Left ventricle myocardium inferior (tissue), 1 donor: ENCODE measurements at regions not wholly inside any gene's neighbourhood (a gene's known extent, or its start where the extent isn't known, plus 50 kb on each side); places are given as distances from the start of the nearest gene placed in this dataset.

Experiments used
- DNase-seq: peaks from one replicate; pipeline ENCODE4 v3.0.0-alpha.2; 2020
- H3K27ac ChIP-seq: fragments of 200-600 bp; replicated peaks from 2 replicates; pipeline ENCODE4 v1.8.0; 2021
- H3K27me3 ChIP-seq: fragments of 200-600 bp; 2 replicates; pipeline ENCODE4 v1.8.0; 2021; ENCODE audit warnings: low read depth
- H3K36me3 ChIP-seq: fragments of 200-600 bp; 2 replicates; pipeline ENCODE4 v1.8.0; 2021
- H3K4me1 ChIP-seq: fragments of 200-600 bp; 2 replicates; pipeline ENCODE4 v1.8.0; 2021
- H3K4me3 ChIP-seq: fragments of 200-600 bp; 2 replicates; pipeline ENCODE4 v1.8.0; 2021; ENCODE audit warnings: mild to moderate bottlenecking, moderate library complexity
- H3K9me3 ChIP-seq: fragments of 200-600 bp; replicated peaks from 2 replicates; pipeline ENCODE4 v1.8.0; 2021
- CTCF ChIP-seq: fragments of 200-600 bp; IDR thresholded peaks from 2 replicates; pipeline ENCODE4 v1.8.0; 2021; ENCODE audit warnings: antibody characterized with exemption, mild to moderate bottlenecking, borderline replicate concordance
- intact Hi-C: fragments of 100-400 bp; cut with micrococcal nuclease; formaldehyde crosslinking; loops from one replicate; pipeline ENCODE4 v1.11.0; 2022
- donor health status: DM: no; HTN: yes; CAD: no; lungs with severe emphysema.

GRCh38 chr7:47008461-47008860, 573.5 kb downstream of the TNS3 start:
- DNase-seq: no peak
- no peak for TF ChIP-seq CTCF
- Histone ChIP-seq H3K27me3 (no peaks in the 10 kb centered on the region), H3K9me3 (no peaks in the 10 kb centered on the region), H3K27ac (no peak overlapping the region), H3K4me3 (no peak overlapping the region), H3K4me1 (no peaks in the 10 kb centered on the region), H3K36me3 (no peaks in the 10 kb centered on the region)
- intact Hi-C loops: no loop called here

DNA sequence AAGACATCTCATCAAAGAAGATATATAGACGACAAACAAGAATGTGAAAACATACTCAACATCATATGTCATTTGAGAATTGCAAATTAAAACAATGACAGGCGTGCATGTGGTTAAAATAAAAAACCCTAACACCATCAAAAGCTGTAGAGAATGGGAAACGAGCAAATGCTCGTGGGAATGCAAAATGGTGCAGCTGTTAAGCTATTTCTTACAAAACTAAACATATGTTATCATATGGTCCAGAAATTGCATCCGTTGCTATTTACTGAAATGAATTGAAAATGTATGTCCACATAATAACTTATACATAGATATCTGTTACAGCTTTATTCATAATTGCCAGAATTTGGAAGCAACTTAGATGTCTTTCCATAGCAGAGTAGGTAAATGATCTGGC, 574.4 kb downstream of the TNS3 start:
- intact Hi-C loops: no loop called here
- no peak for DNase-seq
- no peak for TF ChIP-seq CTCF
- Histone ChIP-seq H3K27ac (no peak overlapping the region), H3K4me1 (no peaks in the 10 kb centered on the region), H3K4me3 (no peak overlapping the region), H3K27me3 (no peaks in the 10 kb centered on the region), H3K36me3 (no peaks in the 10 kb centered on the region), H3K9me3 (no peaks in the 10 kb centered on the region)

GRCh38 chr7:47000561-47000960, 581.4 kb downstream of the TNS3 start:
- peaks cover 16% of the 10 kb centered on the region for H3K4me1 ChIP-seq
- no peaks in the 10 kb centered on the region for H3K36me3 ChIP-seq
- H3K27ac ChIP-seq: no peak overlapping the region
- no peak for DNase-seq
- no peak overlapping the region for H3K4me3 ChIP-seq
- no peaks in the 10 kb centered on the region for H3K9me3 ChIP-seq
- no peak for TF ChIP-seq CTCF
- no peaks in the 10 kb centered on the region for H3K27me3 ChIP-seq
- intact Hi-C loops: no loop called here

DNA sequence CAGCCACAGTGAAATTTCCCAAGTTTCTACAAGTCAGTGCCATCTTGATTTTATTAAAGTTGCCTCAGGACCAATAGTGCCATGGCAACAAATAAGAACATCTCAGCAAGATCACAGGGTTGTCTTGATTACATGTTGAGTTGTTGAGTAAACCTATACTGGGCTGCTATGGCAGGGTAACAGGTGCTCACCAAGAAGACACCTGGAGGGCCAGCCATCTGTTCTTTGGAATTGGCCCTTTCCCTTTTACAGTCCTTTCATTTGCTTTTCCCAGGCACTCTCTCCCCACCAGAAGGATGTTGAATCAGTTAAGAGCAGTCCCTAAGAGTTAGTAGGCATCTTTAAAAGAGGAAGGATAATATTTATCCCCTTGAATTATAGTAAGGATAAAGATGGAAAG, 582.0 kb downstream of the TNS3 start:
- TF ChIP-seq CTCF: no peak
- Histone ChIP-seq H3K4me1 (peaks cover 16% of the 10 kb centered on the region), H3K36me3 (no peaks in the 10 kb centered on the region), H3K4me3 (no peak overlapping the region), H3K9me3 (no peaks in the 10 kb centered on the region), H3K27me3 (no peaks in the 10 kb centered on the region), H3K27ac (no peak overlapping the region)
- no peak for DNase-seq
- intact Hi-C loops: no loop called here

- no peaks in the 10 kb centered on the region for H3K36me3 ChIP-seq
- peak; percentile 15 for DNase-seq
- H3K27ac ChIP-seq: no peak overlapping the region
- no peak for TF ChIP-seq CTCF
- no peaks in the 10 kb centered on the region for H3K9me3 ChIP-seq
- H3K27me3 ChIP-seq: no peaks in the 10 kb centered on the region
- no peak overlapping the region for H3K4me3 ChIP-seq
- intact Hi-C loops: no loop called here
- peaks cover 22% of the 10 kb centered on the region for H3K4me1 ChIP-seq
Observed at GRCh38 chr7:46996972-46997371, 584.9 kb downstream of the TNS3 start.

- H3K4me1 ChIP-seq: peaks cover 22% of the 10 kb centered on the region
- no peak overlapping the region for H3K27ac ChIP-seq
- H3K9me3 ChIP-seq: no peaks in the 10 kb centered on the region
- intact Hi-C loops: no loop called here
- no peak for DNase-seq
- no peak for TF ChIP-seq CTCF
- H3K36me3 ChIP-seq: no peaks in the 10 kb centered on the region
- H3K4me3 ChIP-seq: no peak overlapping the region
- no peaks in the 10 kb centered on the region for H3K27me3 ChIP-seq
Observed at GRCh38 chr7:46993396-46993795, 588.5 kb downstream of the TNS3 start.
